ENCODE measurements at regions not wholly inside any gene's neighbourhood (a gene's known extent, or its start where the extent isn't known, plus 50 kb on each side); places are given as distances from the start of the nearest gene placed in this dataset.

DNA sequence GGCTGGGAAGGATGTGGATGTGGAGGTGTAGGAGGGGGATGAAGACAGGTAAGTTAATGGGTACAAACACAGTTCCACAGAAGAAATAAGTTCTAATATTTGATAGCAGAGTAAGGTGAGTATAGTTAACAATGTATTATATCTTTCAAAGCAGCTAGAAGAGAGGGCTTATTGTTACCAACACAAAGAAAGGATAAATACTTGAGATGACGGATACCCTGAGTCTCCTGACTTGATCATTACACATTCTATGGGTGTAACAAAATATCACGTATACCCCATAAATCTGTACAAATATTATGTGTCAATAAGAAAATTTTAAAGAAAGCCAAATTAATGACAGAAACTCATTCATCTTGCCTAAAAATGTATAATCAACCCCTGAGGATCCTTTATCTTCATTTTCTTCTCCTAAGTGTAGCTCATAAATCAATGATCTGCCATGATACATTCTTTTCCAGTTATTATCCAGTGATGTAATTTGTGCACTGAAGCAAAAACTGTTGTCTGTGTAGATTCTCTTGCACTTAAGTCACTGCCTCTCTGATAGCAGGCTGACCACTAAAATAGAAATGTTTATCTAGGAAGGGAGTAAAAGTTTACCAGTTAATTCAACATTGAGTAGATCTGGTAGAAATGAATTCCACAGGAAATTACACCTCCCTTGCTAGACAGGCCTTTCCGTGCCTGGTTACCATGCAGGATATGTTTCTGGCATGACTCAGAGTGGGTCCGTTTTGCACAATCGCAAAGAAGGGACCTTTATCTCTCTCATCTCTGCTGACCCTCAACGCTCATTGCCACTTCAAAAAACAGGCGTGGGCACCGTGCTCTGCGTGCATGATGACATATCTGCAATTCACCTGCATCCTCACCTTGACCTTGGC is 249.7 kb upstream of the NCKAP5 start:
- Histone ChIP-seq H3K27ac (ENCODE audit: insufficient read length, low read depth, low read length) (no peak overlapping the region), H4K20me1 (ENCODE audit: control insufficient read depth, insufficient read depth, insufficient read length) (no peaks in the 10 kb centered on the region), H2BK15ac (ENCODE audit: low read depth, low read length) (no peak overlapping the region), H3K4me2 (ENCODE audit: insufficient read depth, insufficient read length, low read length) (no peak overlapping the region), H3K56ac (ENCODE audit: insufficient read length, low read depth, low read length) (no peak overlapping the region), H3K4ac (ENCODE audit: low read depth, low read length) (no peak overlapping the region), H3K9ac (ENCODE audit: extremely low read depth, insufficient read length, low read length) (no peak overlapping the region), H3K79me2 (ENCODE audit: insufficient read depth, low read length) (no peaks in the 10 kb centered on the region), H3K23me2 (ENCODE audit: insufficient read length, low read depth, low read length, poor library complexity, severe bottlenecking) (no peaks in the 10 kb centered on the region), H3K14ac (ENCODE audit: insufficient read depth, low read length) (no peak overlapping the region), H4K91ac (ENCODE audit: insufficient read length, low read depth, low read length) (no peak overlapping the region), H2BK20ac (ENCODE audit: low read depth, low read length, poor library complexity, severe bottlenecking) (no peak overlapping the region), H2BK120ac (ENCODE audit: low read depth, low read length, poor library complexity, severe bottlenecking) (no peak overlapping the region), H4K8ac (replicated peaks; ENCODE audit: insufficient read length, low read depth, low read length) (no peak overlapping the region), H3K23ac (ENCODE audit: insufficient read length, low read depth, low read length) (no peak overlapping the region), H3K18ac (ENCODE audit: insufficient read length, low read depth, low read length) (no peak overlapping the region), H2AK5ac (ENCODE audit: insufficient read length, low read length) (no peak overlapping the region), H3K79me1 (ENCODE audit: insufficient read depth, low read depth, low read length, poor library complexity, severe bottlenecking) (no peaks in the 10 kb centered on the region), H2BK5ac (ENCODE audit: insufficient read length, low read length) (no peak overlapping the region), H3K27me3 (ENCODE audit: insufficient read depth, low read length) (no peaks in the 10 kb centered on the region), H4K5ac (ENCODE audit: insufficient read length, low read depth, low read length) (no peak overlapping the region), H2AFZ (ENCODE audit: low read length) (no peak overlapping the region), H3T11ph (ENCODE audit: low read length) (no peak overlapping the region), H3K4me1 (ENCODE audit: insufficient read depth, low read length) (no peaks in the 10 kb centered on the region; the same call in 1 of the 2 replicates), H3K9me3 (ENCODE audit: control insufficient read depth, low read depth, low read length) (no peaks in the 10 kb centered on the region), H2BK12ac (ENCODE audit: insufficient read length, low read depth, low read length) (no peak overlapping the region)
- Mint-ChIP-seq H3K4me3 (no peak overlapping the region), H3K4me1 (peaks cover 4 to 6% of the 10 kb centered on the region in 2 experiments; a peak in 2 of 4 replicates), H3K27ac (no peak overlapping the region; a peak in 1 of 7 replicates), H3K27me3 (ENCODE audit: low read depth) (no peaks in the 10 kb centered on the region), H3K36me3 (ENCODE audit: insufficient read depth in 1 of 3, low read depth in 3 of 3) (no peaks in the 10 kb centered on the region), H3K9me3 (no peaks in the 10 kb centered on the region)
- no peak for DNase-seq
- TF ChIP-seq, protein P1, sequence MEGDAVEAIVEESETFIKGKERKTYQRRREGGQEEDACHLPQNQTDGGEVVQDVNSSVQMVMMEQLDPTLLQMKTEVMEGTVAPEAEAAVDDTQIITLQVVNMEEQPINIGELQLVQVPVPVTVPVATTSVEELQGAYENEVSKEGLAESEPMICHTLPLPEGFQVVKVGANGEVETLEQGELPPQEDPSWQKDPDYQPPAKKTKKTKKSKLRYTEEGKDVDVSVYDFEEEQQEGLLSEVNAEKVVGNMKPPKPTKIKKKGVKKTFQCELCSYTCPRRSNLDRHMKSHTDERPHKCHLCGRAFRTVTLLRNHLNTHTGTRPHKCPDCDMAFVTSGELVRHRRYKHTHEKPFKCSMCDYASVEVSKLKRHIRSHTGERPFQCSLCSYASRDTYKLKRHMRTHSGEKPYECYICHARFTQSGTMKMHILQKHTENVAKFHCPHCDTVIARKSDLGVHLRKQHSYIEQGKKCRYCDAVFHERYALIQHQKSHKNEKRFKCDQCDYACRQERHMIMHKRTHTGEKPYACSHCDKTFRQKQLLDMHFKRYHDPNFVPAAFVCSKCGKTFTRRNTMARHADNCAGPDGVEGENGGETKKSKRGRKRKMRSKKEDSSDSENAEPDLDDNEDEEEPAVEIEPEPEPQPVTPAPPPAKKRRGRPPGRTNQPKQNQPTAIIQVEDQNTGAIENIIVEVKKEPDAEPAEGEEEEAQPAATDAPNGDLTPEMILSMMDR (conservative IDR thresholded peaks at IDR 0.05) = no peak
- no CpG with 5 or more reads among the region's 9 CpGs for WGBS (ENCODE audit: extremely low coverage, insufficient read length, low lambda C conversion rate)
